ENCODE measurements at regions not wholly inside any gene's neighbourhood (a gene's known extent, or its start where the extent isn't known, plus 50 kb on each side); places are given as distances from the start of the nearest gene placed in this dataset.

GRCh38 chr11:103714246-103714645 is 322.2 kb upstream of the DDI1 start:
- Histone ChIP-seq H3K27ac (ENCODE audit: low read length) (no peak overlapping the region), H3K36me3 (ENCODE audit: control insufficient read depth, insufficient read depth, low read length) (no peaks in the 10 kb centered on the region), H3K4me3 (ENCODE audit: low read depth in 2 of 2, low read length in 2 of 2) (no peak overlapping the region), H3K4me1 (ENCODE audit: control insufficient read depth, insufficient read depth, low read length) (no peaks in the 10 kb centered on the region), H3K9me3 (ENCODE audit: control insufficient read depth, insufficient read depth, low read depth, low read length) (no peaks in the 10 kb centered on the region), H3K27me3 (ENCODE audit: control insufficient read depth, insufficient read depth, low read length) (no peaks in the 10 kb centered on the region)
- in situ Hi-C loops (cut with HindIII; ENCODE audit: low pct_unique_long_range_greater_than_20kb, low sequenced_read_pairs): no loop called here
- no peak for TF ChIP-seq CTCF (IDR thresholded peaks at IDR 0.05)
- TF ChIP-seq TCF7L2 (IDR thresholded peaks at IDR 0.05; ENCODE audit: low read depth, low read length): no peak
- no peak for TF ChIP-seq POLR2AphosphoS5 (IDR thresholded peaks at IDR 0.05; ENCODE audit: low read depth, low read length)
- no peak for TF ChIP-seq SIN3A (IDR thresholded peaks at IDR 0.05; ENCODE audit: borderline replicate concordance, insufficient read depth, low read depth, low read length)
- TF ChIP-seq REST (IDR thresholded peaks at IDR 0.05; ENCODE audit: insufficient read depth in 1 of 2, low read depth in 2 of 2, low read length in 1 of 2): no peak
- ChIA-PET CTCF (no interaction called here), POLR2A (no interaction called here)
- no peak for DNase-seq (ENCODE audit: low read depth, low spot score)
- ATAC-seq: no peak
- intact Hi-C loops (cut with micrococcal nuclease; ENCODE audit: unreplicated experiment): no loop called here
- no TSS peak for BruUV-seq (replicated peaks)

GRCh38 chr11:103716363-103716762 is 320.1 kb upstream of the DDI1 start:
- Histone ChIP-seq H3K4me1 (ENCODE audit: control insufficient read depth, insufficient read depth, low read length) (no peaks in the 10 kb centered on the region), H3K27ac (ENCODE audit: low read length) (no peak overlapping the region), H3K9me3 (ENCODE audit: control insufficient read depth, insufficient read depth, low read depth, low read length) (no peaks in the 10 kb centered on the region), H3K4me3 (ENCODE audit: low read depth in 2 of 2, low read length in 2 of 2) (no peak overlapping the region), H3K27me3 (ENCODE audit: control insufficient read depth, insufficient read depth, low read length) (no peaks in the 10 kb centered on the region), H3K36me3 (ENCODE audit: control insufficient read depth, insufficient read depth, low read length) (no peaks in the 10 kb centered on the region)
- ChIA-PET POLR2A (no interaction called here), CTCF (no interaction called here)
- ATAC-seq (no peak), DNase-seq (ENCODE audit: low read depth, low spot score) (no peak)
- BruUV-seq (replicated peaks): no TSS peak
- intact Hi-C loops (cut with micrococcal nuclease; ENCODE audit: unreplicated experiment) (no loop called here), in situ Hi-C loops (cut with HindIII; ENCODE audit: low pct_unique_long_range_greater_than_20kb, low sequenced_read_pairs) (no loop called here)
- TF ChIP-seq REST (IDR thresholded peaks at IDR 0.05; ENCODE audit: insufficient read depth in 1 of 2, low read depth in 2 of 2, low read length in 1 of 2): no peak
- TF ChIP-seq SIN3A (IDR thresholded peaks at IDR 0.05; ENCODE audit: borderline replicate concordance, insufficient read depth, low read depth, low read length): no peak
- no peak for TF ChIP-seq POLR2AphosphoS5 (IDR thresholded peaks at IDR 0.05; ENCODE audit: low read depth, low read length)
- no peak for TF ChIP-seq TCF7L2 (IDR thresholded peaks at IDR 0.05; ENCODE audit: low read depth, low read length)
- TF ChIP-seq CTCF (IDR thresholded peaks at IDR 0.05): no peak
